Peyer's patch (tissue), 4 donors: ENCODE measurements at regions not wholly inside any gene's neighbourhood (a gene's known extent, or its start where the extent isn't known, plus 50 kb on each side); places are given as distances from the start of the nearest gene placed in this dataset.

Source experiments
- CTCF ChIP-seq, 6 experiments: fragments of 450-650 bp in 4 of 6; fragments of 200-600 bp in 2 of 6; sonication (generic) in 1 of 6; IDR thresholded peaks; one replicate each; pipeline ENCODE4 v1.5.1; 2017 to 2019; ENCODE audit warnings: antibody characterized with exemption in 6 of 6, mild to moderate bottlenecking in 3 of 6, moderate library complexity in 1 of 6
- POLR2A ChIP-seq, 2 donors: fragments of 450-650 bp; IDR thresholded peaks; one replicate each; pipeline ENCODE4 v1.5.1; 2017; ENCODE audit warnings: antibody characterized with exemption in 2 of 2, mild to moderate bottlenecking in 2 of 2, moderate library complexity in 2 of 2

- TF ChIP-seq CTCF (IDR thresholded peaks at IDR 0.05): peak in 4 of 6 experiments; percentile 26 to 40 (median 30)
- no peak for TF ChIP-seq POLR2A (IDR thresholded peaks at IDR 0.05)
Measured at GRCh38 chrX:23616361-23616760, 50.9 kb upstream of the PRDX4 start.
